Kidney glomerular epithelial cell (primary cell): ENCODE measurements at regions not wholly inside any gene's neighbourhood (a gene's known extent, or its start where the extent isn't known, plus 50 kb on each side); places are given as distances from the start of the nearest gene placed in this dataset.

Experiments
- DNase-seq: peaks from one replicate; lab custom pipeline; 2025; lab: John Stamatoyannopoulos, UW

- DNase-seq: no peak
Observed at GRCh38 chr20:60804240-60804917, 447.7 kb upstream of the CDH4 start.

DNA sequence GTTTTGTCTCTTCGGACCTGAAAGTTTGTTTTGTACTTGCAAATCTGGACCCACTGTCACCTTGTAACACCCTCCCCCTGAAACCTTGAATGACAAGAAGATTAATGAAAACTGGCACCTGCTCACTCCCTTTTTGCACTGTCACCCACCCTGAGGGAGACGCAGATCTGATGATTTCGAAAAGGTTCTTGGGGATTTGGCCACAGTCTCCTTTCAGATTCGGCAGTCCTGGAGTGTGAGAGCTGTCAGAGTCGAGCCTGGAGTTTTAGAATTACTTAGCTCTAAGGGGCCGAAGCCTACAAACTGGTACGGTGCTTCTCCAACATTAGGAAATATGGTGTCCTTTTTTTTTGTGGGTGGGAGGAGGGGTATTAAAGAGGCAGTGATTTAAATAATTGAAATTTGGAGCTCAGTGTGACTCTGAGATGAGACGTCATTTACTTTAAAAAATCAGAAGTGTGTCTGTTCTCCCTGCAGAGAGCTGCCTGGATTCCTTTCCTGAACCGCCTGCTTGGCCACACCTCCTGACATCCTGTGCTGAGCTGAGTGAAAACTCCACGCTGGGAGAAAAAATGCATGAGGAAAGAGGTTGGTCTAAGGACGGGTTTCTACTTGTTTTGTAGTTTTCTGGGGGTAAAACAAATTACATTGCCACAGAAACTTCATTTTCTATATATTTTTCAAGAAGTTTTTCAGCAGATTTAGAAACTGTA lies 447.0 kb upstream of the CDH4 start:
- no peak for DNase-seq

GRCh38 chr20:60806354-60806753 lies 445.7 kb upstream of the CDH4 start:
- no peak for DNase-seq

DNA sequence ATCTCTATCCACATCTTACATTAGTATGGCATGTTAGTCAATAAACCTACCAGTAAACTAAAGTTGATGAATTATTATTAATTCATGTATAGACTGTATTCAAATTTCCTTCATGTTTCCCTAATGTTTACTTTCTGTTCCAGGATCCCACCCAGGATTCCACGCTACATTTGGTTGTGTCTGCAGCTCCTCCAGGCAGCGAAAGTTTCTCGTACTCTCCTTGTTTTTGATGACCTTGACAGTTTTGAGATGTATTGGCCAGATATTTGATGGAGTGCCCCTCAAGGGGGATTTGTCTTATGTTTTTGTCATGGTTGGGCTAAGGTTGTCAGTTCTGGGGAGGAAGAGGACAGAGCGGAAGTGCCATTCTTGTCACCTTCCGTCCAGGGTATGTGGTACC lies 445.2 kb upstream of the CDH4 start:
- DNase-seq: no peak

GRCh38 chr20:60808003-60808672 lies 443.9 kb upstream of the CDH4 start:
- no peak for DNase-seq

DNA sequence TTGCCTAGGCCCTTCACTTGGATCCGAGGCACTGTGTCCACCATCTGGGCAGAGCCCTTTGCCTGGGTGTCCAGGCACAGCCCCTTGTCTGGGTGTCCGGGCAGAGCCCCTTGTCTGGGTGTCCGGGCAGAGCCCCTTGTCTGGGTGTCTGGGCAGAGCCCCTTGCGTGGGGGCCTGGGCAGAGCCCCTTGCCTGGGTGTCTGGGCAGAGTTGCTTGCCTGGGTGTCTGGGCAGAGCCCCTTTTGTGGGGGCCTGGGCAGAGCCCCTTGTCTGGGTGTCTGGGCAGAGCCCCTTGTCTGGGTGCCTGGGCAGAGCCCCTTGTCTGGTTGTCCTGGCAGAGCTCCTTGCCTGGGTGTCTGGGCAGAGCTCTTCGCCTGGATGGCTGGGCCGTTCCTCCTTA lies 443.4 kb upstream of the CDH4 start:
- no peak for DNase-seq

DNA sequence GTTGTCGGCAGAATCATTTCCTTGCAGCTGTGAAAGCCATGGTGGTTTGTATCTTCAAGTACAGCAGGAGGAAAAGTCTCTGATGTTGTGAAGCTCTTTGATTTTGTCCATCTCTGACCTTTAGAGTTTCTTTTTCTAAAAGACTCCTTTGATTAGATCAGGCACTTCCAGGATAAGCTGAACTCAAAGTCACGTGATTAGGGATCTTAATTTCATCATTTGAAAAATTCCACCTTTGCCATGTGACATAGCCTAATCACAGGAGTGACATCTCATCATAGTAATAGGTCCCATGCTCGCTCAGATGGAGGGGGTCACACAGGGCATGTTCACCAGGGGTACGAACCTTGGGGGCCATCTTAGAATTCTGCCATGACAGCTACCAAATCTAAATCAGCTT lies 441.5 kb upstream of the CDH4 start:
- DNase-seq: no peak

DNA sequence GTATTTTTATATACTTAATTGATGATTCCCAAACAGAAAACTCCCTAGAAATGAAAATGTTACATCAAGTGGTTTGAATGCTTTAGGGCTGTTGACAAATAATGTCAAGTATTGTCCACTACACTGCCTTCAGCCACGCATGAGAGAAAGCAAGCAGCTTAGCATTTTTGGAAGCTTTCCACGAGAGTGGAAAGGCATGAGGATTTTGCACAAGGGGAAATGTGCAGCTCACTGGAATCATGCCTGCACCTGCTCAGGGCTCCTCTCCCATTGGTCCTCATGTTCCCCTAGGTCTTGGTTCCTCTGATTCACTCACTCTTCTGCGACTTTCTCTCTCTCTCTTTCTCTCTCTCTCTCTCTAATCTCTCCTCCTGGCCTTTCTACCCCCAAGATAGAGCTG lies 439.5 kb upstream of the CDH4 start:
- no peak for DNase-seq

GRCh38 chr20:60813066-60813465 lies 439.0 kb upstream of the CDH4 start:
- no peak for DNase-seq

DNA sequence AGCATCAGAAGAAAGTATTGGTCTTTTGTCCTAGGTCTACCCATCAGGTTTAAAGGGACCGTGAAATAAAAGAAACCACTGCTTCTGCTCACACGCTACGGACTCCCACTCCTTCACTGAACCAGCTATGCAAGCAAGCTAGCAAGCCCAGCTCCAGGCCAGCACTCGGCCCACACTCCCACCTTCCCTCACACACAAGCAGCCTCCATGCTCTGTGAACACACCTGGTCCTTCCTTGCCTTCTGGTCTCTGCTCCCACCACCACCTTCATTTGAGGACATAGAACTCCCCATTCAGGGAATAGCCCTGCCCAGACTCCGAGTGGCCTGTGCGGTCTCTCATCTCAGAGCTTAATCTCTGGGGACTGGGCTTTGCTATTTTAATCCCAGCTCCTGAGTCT lies 436.4 kb upstream of the CDH4 start:
- no peak for DNase-seq

DNA sequence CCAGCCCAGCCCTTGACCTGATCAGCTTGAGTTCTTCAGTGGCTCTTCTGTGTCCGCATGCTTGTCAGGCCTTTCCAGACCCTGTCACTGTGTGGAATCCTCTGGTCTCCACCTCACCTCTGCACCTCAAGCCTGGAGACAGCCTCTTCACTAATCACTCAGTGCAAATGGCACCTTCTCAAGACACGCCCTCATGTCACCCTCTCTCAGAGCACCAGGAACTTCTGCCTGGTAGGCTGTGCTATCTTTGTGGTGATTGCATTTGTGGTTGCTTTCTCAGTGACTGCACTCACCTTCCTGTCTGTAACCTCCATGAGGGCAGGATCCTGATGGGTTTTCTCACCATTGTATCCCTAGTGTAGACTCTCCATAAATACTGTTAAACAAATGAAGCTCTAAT lies 435.2 kb upstream of the CDH4 start:
- DNase-seq: no peak

DNA sequence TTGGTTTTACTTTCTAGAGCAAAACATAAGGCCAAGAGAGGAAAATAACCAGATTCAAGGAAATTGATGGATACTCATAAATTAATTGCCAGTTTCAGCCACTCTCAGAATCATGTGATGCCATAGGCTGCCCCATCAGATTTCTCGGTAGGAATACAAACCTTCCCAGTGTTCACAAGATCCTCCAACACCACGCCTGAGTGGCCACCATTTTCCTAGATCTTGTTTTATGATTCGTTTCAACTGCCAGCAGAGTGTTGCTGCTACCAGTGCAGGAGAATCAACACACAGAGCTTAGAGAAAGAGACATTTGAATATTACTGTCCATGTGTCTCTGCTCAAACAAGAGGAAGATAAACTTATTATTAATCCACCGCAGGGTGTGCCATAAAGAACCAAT lies 434.2 kb upstream of the CDH4 start:
- no peak for DNase-seq

DNA sequence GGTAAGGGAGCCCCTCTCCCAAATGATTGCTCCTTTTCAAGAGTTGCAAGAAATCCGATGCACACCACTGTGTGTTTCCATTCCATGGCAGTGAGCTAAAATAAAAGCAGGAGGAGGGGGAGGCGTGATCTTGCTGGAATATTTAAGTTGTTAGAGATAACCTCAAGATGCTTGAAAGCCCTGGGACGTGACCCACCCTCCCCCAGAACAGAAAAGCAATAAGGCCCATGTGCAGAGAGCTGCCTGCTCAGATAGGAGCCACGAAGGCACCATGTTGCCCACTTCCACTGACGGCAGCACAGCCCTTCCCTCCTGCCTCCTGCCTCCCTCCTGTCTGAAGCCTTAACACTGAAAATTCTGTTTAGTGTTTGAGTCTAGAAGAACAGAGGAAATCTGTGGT lies 432.6 kb upstream of the CDH4 start:
- DNase-seq: no peak

GRCh38 chr20:60820149-60820548 lies 431.9 kb upstream of the CDH4 start:
- DNase-seq: no peak

- no peak for DNase-seq
Observed at GRCh38 chr20:60820918-60821317, 431.1 kb upstream of the CDH4 start.

- no peak for DNase-seq
Observed at GRCh38 chr20:60822699-60823607, 429.1 kb upstream of the CDH4 start.

- no peak for DNase-seq
Observed at GRCh38 chr20:60835876-60836275, 416.2 kb upstream of the CDH4 start.

GRCh38 chr20:60837173-60837770 lies 414.8 kb upstream of the CDH4 start:
- no peak for DNase-seq

- DNase-seq: no peak
Observed at GRCh38 chr20:60838297-60838696, 413.8 kb upstream of the CDH4 start.

DNA sequence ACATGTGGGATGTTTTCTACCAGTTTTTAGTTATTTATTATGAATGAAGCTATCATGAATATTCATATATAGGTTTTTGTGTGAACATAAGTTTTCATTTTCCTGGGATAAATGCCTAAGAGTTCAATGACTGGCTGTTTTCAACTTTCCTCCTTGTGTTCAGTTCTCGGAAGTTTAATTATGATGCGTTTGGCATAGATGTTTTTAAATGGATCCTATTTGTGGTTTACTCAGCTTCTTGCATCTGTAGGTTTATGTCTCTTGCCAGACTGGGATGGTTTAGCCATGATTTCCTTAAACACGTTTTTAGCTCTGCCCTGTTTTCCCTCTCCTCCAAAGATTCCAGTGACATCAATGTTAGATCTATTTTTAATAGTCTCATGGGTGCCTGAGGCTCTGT lies 411.1 kb upstream of the CDH4 start:
- no peak for DNase-seq

- no peak for DNase-seq
Observed at GRCh38 chr20:60845146-60845545, 406.9 kb upstream of the CDH4 start.
